Activated naive CD4-positive, alpha-beta T cell treated with Interleukin-2 at 50 U/mL for 16 hours (primary cell): ENCODE measurements at regions not wholly inside any gene's neighbourhood (a gene's known extent, or its start where the extent isn't known, plus 50 kb on each side); places are given as distances from the start of the nearest gene placed in this dataset.

Source experiments
- DNase-seq: peaks from one replicate; pipeline ENCODE4 v3.0.0-alpha.2; 2020

- no peak for DNase-seq
These were observed 734.4 kb downstream of the MAFB start for GRCh38 chr20:39954621-39955020.

- DNase-seq, result no peak
These were observed 742.1 kb downstream of the MAFB start for GRCh38 chr20:39946931-39947330.

GRCh38 chr20:39946053-39946810, 742.8 kb downstream of the MAFB start:
- DNase-seq, result no peak

- no peak for DNase-seq
These were observed 744.2 kb downstream of the MAFB start for GRCh38 chr20:39944861-39945260.

GRCh38 chr20:39943336-39943735, 745.7 kb downstream of the MAFB start:
- no peak for DNase-seq

- DNase-seq, result no peak
These were observed 747.8 kb downstream of the MAFB start for GRCh38 chr20:39941245-39941644.

DNA sequence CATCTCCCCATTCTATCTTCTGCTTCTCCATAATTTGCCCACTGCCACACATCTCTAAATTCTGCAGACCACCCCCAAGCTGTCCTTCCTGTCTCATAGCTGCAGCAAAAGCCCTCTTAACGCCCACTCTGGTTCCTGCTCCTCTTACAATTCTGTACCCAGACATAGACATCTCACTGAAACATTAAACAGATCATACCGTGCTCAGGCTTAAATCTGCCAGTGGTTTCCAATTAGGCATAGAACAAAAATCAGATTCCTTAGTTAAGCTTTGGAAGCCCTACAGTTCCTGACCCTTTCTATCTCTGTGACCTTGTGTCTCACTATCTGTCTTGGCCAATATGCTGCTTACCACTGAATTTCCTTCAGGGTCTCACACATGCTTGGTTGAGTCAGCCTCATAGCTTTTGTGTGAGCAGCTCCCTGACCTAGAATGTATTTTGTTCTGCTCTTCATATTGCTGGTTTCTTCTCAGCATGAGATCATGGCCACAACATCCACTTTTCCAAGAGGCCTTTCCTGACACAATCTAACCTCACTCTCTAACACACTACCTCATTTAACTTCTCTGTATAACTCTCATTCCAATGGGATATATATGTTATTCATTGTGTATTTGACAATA, 749.7 kb downstream of the MAFB start:
- no peak for DNase-seq

GRCh38 chr20:39936401-39936800, 752.6 kb downstream of the MAFB start:
- no peak for DNase-seq

DNA sequence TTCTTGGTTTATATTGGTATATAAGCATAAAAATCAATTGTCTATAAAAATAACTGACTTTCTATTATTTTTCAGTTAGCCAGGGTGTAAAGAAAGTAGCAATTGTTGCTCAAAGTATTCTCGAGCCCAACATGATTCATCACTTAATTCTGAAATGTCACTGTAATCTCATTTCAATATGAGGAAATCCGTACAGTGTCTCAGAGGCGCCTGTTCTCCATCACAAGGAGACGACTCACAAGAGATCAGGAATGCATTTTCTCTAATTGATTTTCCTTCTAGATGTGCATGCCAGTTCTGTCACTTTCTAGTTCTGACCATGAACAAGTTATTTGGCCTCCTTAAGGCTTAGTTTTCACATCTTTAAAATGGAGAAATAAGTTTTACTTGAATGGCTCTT, 753.1 kb downstream of the MAFB start:
- no peak for DNase-seq

GRCh38 chr20:39916236-39916765, 772.7 kb downstream of the MAFB start:
- DNase-seq, result no peak

DNA sequence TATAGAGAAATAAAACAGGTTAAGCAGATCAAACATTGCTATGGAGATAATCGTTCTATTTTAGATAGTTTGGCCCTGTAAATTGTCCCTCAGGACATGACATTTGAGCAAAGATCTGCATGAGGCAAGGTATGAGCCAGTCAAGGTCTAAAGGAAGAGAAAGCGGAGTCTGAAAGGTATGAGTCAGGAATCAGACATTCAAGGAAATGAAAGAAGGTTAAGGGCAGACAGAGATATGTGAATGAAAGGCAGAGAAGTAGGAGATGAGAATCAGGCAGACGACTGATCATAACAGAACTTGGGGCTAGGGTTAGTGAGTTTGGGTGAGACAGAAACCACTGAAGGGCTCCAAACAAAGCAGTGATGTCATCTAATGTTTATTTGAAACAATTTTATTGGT, 775.8 kb downstream of the MAFB start:
- no peak for DNase-seq

DNA sequence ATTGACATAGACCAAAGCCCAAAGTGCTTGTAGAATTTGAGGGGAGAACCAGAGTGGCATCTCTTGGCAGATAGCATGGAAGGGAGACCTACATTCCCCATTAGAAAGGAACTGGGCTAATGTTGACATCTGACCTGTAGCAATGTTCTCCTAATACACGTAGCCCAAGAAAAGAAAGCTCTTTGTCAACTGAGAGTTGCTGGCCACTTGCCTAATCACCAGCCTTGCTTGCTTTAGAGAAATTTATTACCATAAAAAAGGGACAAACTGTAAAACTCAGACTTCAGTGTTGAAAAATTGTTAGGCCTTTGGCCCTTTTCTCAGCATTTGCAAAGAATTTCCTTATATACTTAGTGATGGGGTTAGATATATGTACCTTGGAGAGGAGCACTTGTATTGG, 777.5 kb downstream of the MAFB start:
- DNase-seq, result no peak

DNA sequence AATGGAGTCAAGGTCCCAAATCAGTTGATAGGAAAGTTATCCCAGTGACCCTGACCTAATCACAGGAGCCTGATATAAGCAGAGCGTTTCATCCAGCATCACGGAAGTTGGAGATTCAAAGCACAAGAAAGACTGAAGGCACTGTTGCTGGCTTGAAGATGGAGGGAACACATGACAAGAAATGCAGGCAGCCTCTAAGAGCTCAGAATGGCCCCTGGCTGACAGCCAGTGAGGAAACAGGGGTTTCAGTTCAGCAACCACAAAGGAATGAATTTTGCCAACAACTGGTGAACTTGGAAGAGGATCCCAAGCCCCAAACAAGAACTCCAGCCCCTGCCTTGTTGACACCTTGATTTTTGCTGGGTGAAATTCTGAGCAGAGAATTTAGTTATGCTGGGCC, 778.5 kb downstream of the MAFB start:
- no peak for DNase-seq

DNA sequence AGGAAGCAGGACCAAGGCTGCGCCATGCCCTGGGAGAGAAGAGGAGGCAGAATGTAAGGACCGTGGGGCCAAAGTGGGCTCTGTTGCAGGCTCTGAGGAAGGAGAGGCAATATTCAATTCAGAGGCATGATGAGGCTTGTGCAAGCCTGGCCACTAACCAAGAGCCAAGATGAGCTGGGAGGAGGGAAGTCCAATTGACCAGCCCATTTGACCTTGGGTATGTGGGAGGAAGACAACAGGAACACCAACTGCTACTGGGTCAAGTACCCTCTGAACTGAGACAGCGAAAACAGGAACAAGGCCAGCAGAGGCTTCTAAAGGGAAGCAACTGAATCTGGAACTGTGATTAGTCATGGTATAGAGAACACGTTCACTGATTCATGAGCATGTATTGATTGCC, 779.6 kb downstream of the MAFB start:
- no peak for DNase-seq

GRCh38 chr20:39904476-39905112, 784.4 kb downstream of the MAFB start:
- DNase-seq, result no peak

DNA sequence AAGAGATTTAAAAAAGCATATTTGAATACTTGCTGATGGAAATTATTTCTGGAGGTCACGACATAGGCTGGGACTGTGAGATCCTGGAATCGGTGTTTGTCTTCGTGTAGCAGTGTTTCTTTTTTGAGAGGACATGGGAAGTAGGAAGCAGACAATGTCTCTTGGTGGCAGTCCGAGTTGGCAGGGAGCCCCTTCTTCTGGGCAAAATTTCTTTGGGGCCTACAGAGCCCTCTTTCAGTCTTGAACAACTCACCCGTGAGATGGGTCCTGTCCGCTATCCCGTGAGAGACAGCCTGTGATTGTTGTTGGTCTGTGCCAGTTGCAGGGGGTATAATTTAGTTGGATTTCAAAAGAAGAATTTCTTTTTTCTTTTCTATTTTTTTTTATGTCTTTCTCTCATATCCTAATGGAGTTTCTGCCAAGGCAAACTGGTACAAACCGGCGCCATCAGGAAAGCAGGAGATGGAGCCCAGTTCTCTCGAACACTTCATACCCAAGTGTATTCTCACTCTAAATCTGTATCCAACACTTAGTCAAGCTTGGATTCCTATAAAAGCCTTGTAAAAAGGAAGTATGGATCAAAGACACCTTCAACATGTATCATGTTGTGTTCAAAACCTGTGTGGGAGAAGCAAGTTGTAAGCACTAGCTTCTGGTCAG, 785.1 kb downstream of the MAFB start:
- DNase-seq, result no peak

- DNase-seq, result no peak
These were observed 789.2 kb downstream of the MAFB start for GRCh38 chr20:39899881-39900280.

DNA sequence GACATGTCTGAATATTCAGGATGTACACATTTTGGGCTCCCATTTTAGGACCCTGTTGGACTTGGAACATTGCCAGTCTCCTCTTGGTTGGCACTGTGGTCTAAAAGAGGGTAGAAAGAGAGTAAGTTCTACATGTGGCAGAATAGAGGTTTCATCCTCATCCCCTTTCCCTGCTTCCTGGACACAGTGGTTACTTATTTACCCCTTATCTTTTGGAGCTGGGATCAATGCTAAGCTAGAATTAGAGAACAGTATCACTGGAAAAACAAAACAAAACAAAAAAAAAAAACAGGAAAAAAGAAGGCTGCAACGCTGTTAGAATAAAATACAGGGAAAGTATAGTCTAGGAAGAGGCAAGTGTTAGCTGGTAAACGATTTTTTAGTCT, 790.6 kb downstream of the MAFB start:
- no peak for DNase-seq

DNA sequence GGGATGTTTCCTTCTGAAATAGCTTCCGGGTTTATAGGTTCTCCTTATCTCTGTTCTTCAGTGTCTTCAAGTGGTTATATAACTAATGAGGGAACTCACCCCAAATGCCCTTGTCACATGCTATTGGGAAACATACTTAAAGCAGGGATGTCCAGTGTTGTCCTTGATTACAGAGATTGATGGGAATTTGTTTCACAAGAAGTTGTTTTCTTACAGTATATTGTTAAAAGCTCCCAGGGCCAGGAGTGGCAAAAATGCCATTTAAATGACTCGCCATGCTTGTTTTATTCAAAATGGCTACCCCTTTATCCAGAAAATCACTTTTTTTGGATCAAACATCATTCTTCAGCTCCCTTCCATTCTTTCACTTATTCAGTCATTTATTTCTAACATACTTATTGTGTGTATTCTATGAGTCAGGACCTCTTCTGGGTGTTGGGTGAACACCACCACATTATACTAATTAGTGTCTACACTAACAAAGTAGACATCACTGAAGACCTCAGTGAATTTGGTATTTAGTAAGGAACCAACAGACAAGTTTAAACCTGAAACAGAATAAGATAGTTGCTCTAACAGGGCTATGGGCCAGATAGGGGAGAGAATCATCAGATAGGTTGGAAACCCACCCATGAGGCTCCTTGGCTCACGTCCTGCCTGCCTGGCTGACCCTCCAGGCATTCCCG, 791.1 kb downstream of the MAFB start:
- no peak for DNase-seq

- DNase-seq, result no peak
These were observed 792.0 kb downstream of the MAFB start for GRCh38 chr20:39897058-39897457.

DNA sequence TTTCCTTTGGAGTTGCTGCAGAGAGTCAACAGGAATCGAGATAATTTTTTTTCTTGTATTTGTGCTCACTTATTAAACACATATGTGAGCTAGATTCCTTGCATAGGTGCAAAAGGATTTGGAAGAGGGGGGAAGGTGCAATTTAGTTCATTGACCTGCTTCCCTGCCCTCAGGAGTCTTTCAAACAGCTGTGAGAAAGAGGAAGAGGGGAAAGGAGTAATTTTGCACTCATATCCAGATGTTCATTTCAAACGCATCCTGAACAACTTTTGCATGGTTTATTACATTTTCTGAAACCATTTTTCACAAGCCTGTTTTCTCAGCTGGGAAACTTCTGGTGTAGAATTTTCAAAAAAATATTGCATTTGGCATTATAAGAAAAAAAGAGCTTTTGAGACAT, 795.0 kb downstream of the MAFB start:
- no peak for DNase-seq

DNA sequence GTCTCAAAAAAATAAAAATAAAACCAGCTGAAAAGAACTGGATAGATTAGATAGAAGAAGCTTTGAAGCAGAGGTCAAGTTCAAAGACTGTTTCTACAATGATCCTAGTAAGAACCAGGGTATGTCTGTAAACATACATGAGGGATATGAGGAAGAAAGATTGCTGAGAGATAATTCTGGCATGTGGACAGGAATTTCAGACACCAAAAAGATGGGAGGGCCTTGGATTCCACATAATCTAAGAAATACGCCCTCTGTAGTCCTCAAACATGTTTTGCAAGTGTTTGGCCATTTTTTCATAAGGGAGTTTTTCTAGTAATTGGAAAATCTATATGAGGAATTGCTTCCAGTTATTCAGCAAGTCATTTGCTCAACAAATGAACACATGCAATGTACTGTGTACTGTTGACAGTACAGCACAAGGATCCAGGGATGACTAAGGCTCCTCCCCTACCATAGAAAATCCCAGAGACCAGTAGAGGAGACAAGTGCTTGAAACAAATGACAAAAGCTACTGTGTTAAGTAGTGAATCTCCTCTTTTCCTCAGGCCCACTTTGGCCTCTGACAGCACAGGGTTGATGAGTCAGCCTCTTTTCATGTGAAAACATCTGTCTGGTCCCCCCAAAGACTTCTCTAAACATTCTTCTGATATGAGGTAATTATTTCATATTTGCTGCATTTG, 795.9 kb downstream of the MAFB start:
- no peak for DNase-seq
